HPDE6-E6E7 (cell line): ENCODE measurements at regions not wholly inside any gene's neighbourhood (a gene's known extent, or its start where the extent isn't known, plus 50 kb on each side); places are given as distances from the start of the nearest gene placed in this dataset.
A peak's percentile ranks its signal among the peaks of the same experiment; 100 is the strongest.

Experiments
- DNase-seq: peaks from one replicate; pipeline ENCODE4 v3.0.0; 2011; ENCODE audit warnings: missing footprints; ENCODE audit errors: extremely low spot score

GRCh38 chr16:35497399-35497798 is 2038.0 kb downstream of the TP53TG3F start:
- DNase-seq: no peak

GRCh38 chr16:35506018-35506897 is 2046.8 kb downstream of the TP53TG3F start:
- DNase-seq: no peak

GRCh38 chr16:35506898-35507194 is 2047.4 kb downstream of the TP53TG3F start:
- DNase-seq: no peak

GRCh38 chr16:35510701-35511100 is 2051.3 kb downstream of the TP53TG3F start:
- no peak for DNase-seq

- no peak for DNase-seq
Measured at GRCh38 chr16:35516551-35516950, 2057.1 kb downstream of the TP53TG3F start.

GRCh38 chr16:35516971-35517370 is 2057.6 kb downstream of the TP53TG3F start:
- no peak for DNase-seq

DNA sequence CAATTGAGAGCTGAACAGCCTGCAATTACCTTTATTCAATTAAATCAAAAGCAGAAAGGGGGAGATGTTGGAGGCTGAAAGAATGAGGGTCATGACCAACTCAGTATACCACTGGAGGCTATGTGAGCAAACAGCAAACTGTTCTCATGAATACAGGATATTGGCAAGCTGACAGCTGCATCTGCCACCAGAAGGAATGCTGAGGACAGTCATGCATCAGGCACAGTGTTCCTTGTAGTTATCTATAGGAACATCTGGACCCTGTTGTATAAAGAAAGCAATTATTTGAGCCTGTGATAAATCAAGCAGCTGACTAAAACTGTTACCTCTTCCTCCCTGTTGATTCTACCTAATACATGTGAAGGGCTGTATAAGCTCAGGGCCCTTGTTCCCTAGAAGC is 2064.6 kb downstream of the TP53TG3F start:
- DNase-seq: no peak

- DNase-seq: no peak
Measured at GRCh38 chr16:35525979-35526590, 2066.7 kb downstream of the TP53TG3F start.

DNA sequence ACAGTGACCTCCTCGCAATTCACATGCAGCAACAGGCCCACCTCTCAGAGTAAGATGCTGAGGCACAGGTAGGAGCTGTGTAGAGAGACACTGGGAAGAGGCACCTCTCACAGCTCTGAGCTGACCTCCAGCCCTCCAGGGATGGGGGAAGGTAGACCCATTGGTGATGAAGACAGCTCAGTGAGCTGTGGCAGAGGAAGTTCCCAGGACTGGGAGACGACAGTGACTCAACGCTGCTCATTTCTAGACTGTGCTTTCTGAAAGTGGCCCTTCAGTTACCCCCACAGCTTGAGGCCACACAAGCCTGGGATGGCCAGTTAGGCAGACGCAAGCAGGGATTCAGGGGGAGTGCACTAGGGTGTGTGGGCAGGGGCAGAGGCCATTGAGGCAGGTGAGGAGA is 2073.2 kb downstream of the TP53TG3F start:
- no peak for DNase-seq

- no peak for DNase-seq
Measured at GRCh38 chr16:35533683-35534082, 2074.3 kb downstream of the TP53TG3F start.

DNA sequence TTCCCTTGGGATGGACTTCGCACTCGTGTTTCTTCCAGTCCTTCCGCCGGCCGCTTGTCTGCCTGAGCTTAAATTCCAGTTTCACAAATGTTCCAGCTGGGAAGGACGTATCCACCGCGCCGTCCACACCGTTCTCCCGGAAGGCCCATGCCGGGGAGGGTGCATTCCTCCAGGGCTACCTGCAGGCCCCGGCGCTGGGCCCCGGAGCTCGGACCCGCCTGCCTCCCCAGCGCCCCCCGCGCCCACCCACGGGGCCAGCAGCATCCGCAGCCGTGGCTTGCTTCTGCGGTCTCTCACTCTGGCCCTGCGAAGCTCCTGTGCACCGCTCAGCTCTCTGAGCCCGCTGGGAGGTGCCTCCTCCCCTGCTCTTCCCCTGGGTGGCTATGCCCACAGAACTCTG is 2084.1 kb downstream of the TP53TG3F start:
- no peak for DNase-seq

GRCh38 chr16:35552763-35553162 is 2093.4 kb downstream of the TP53TG3F start:
- no peak for DNase-seq

GRCh38 chr16:35557731-35558130 is 2098.3 kb downstream of the TP53TG3F start:
- DNase-seq: no peak

- DNase-seq: no peak
Measured at GRCh38 chr16:35559911-35560636, 2100.7 kb downstream of the TP53TG3F start.

- DNase-seq: no peak
Measured at GRCh38 chr16:35560637-35560984, 2101.2 kb downstream of the TP53TG3F start.

DNA sequence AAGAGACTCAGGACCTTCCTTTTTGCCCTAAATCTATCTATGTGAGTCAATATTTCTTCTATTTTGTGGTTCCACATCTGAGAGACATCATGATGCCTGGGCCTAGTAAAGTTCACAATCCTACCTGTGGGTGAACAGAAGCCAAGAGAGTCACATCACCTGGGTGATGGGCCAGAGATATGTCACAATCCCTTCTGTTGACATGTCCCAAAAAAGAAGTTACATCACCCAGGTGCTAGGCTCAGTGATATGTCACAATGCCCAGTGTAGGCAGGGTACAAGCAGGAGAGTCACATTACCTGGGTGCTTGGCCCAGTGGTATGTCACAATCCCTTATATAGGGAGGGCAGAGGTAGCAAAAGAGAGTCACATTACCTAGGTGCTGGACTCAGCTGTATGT is 2101.9 kb downstream of the TP53TG3F start:
- no peak for DNase-seq

DNA sequence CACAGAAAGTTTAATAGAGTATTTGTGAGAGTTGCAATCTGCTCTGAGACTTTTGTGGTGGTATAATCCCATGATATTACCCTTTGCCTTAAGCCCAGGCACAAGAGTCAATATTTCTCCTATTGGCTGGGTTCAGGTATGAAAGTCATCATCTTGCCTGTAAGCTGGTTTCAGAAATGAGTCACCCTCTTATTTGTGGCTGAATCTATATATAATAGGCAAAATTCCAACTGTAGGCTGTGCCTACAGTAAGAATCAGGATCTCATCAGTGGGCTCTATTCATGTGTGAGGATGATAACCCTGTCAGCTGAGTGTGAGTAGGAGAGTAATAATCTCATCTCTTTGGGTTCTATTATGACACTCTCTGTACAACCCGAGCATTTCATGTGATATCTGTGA is 2103.1 kb downstream of the TP53TG3F start:
- no peak for DNase-seq

GRCh38 chr16:35562919-35563318 is 2103.5 kb downstream of the TP53TG3F start:
- no peak for DNase-seq

GRCh38 chr16:35564148-35564547 is 2104.7 kb downstream of the TP53TG3F start:
- no peak for DNase-seq

GRCh38 chr16:35564889-35565288 is 2105.5 kb downstream of the TP53TG3F start:
- no peak for DNase-seq

DNA sequence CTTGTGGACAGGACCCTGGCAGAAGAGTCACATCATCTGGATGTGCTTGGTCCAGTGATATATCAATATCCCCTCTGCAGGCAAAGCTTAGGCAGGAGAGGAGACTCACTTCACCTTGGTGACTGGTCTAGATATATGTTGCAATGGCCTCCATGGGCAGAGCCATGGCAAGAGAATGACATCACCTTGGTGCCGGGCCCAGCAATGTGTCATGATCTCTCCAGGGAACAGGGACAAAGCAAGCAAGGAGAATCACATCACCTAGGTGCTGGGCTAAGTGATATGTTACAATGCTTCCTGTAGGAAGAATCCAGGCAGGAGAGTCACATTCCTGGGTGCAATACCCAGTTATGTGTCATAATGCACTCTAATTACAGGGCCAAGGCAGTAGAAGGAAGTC is 2106.2 kb downstream of the TP53TG3F start:
- DNase-seq: peak; percentile 25

GRCh38 chr16:35569413-35569812 is 2110.0 kb downstream of the TP53TG3F start:
- DNase-seq: no peak

DNA sequence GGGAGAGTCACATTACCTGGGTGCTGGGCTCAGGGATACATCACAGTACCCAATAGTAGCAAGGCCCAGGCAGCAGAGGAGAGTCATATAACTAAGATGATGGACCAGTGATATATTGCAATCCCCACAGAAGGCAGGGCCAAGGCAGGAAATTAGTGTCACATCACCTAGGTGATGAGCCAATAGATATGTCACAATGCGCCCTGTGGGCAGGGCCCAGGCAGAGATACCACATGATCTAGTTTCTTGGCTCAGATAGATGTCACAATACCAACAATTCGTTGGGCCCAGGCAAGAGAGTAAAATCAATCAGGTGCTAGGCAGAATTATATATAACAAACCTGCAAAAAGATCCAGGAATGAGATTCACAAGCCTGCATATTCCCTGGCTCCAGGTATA is 2111.5 kb downstream of the TP53TG3F start:
- no peak for DNase-seq
